PC-9 (cell line): ENCODE measurements at regions not wholly inside any gene's neighbourhood (a gene's known extent, or its start where the extent isn't known, plus 50 kb on each side); places are given as distances from the start of the nearest gene placed in this dataset.

Source experiments
- EZH2 ChIP-seq: fragments of 200-600 bp; sonication (generic); IDR thresholded peaks from 2 replicates; pipeline ENCODE4 v1.8.0; 2017; ENCODE audit warnings: antibody characterized with exemption, low read depth
- TF ChIP-seq, protein P1 (sequence below): fragments of 200-600 bp; sonication (generic); conservative IDR thresholded peaks from 2 replicates; pipeline ENCODE4 v1.6.1; 2017; ENCODE audit warnings: mixed run types, antibody characterized with exemption, mild to moderate bottlenecking, moderate library complexity

DNA sequence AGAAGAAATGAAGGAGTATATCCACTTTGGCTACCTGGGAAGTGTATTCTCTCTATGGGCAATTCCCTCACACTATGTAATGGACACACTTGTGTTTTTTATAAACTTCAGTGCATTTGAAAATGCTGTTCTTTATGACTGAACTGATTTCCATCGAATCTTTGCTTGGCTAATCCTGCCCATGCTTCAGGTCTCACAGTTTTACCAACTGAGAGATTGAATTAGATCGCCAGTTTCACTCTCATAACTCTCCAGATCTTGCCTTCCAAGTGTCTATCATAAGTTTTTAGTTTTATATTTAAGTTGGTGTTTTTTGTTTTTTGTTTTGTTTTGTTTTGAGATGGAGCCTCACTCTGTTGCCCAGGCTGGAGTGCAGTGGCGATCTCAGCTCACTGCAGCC, 73.5 kb upstream of the MBNL1 start:
- TF ChIP-seq, protein P1, sequence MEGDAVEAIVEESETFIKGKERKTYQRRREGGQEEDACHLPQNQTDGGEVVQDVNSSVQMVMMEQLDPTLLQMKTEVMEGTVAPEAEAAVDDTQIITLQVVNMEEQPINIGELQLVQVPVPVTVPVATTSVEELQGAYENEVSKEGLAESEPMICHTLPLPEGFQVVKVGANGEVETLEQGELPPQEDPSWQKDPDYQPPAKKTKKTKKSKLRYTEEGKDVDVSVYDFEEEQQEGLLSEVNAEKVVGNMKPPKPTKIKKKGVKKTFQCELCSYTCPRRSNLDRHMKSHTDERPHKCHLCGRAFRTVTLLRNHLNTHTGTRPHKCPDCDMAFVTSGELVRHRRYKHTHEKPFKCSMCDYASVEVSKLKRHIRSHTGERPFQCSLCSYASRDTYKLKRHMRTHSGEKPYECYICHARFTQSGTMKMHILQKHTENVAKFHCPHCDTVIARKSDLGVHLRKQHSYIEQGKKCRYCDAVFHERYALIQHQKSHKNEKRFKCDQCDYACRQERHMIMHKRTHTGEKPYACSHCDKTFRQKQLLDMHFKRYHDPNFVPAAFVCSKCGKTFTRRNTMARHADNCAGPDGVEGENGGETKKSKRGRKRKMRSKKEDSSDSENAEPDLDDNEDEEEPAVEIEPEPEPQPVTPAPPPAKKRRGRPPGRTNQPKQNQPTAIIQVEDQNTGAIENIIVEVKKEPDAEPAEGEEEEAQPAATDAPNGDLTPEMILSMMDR = no peak
- TF ChIP-seq EZH2 = no peak
